ENCODE measurements at regions not wholly inside any gene's neighbourhood (a gene's known extent, or its start where the extent isn't known, plus 50 kb on each side); places are given as distances from the start of the nearest gene placed in this dataset.

- DNase-seq: no peak
Observed at GRCh38 chrY:19148783-19149182, 375.2 kb upstream of the HSFY2 start.

GRCh38 chrY:19146296-19146695 lies 372.8 kb upstream of the HSFY2 start:
- DNase-seq: no peak

GRCh38 chrY:19142093-19142492 lies 368.6 kb upstream of the HSFY2 start:
- no peak for DNase-seq

GRCh38 chrY:19140285-19140920 lies 366.9 kb upstream of the HSFY2 start:
- DNase-seq: no peak

- DNase-seq: no peak
Observed at GRCh38 chrY:19134426-19134825, 360.9 kb upstream of the HSFY2 start.

GRCh38 chrY:19130569-19131358 lies 357.2 kb upstream of the HSFY2 start:
- DNase-seq: no peak

GRCh38 chrY:19126889-19127288 lies 353.4 kb upstream of the HSFY2 start:
- no peak for DNase-seq

GRCh38 chrY:19124609-19125008 lies 351.1 kb upstream of the HSFY2 start:
- no peak for DNase-seq

- DNase-seq: no peak
Observed at GRCh38 chrY:19122450-19122849, 348.9 kb upstream of the HSFY2 start.

- DNase-seq: no peak
Observed at GRCh38 chrY:19098349-19098748, 324.8 kb upstream of the HSFY2 start.

- no peak for DNase-seq
Observed at GRCh38 chrY:19095460-19095859, 321.9 kb upstream of the HSFY2 start.

- DNase-seq: no peak
Observed at GRCh38 chrY:19083006-19083405, 309.5 kb upstream of the HSFY2 start.

GRCh38 chrY:19077698-19078113 lies 304.2 kb upstream of the HSFY2 start:
- peak in 23 of 58 donors; percentile 0 to 46 (median 14) for DNase-seq

- DNase-seq: peak in 33 of 58 donors; percentile 0 to 74 (median 46)
Observed at GRCh38 chrY:19076846-19077697, 303.5 kb upstream of the HSFY2 start.

- peak in 32 of 58 donors; percentile 1 to 70 (median 38) for DNase-seq
Observed at GRCh38 chrY:19075471-19076253, 302.1 kb upstream of the HSFY2 start.

- no peak for DNase-seq
Observed at GRCh38 chrY:19067435-19067834, 293.9 kb upstream of the HSFY2 start.

- DNase-seq: no peak
Observed at GRCh38 chrY:19066447-19067190, 293.1 kb upstream of the HSFY2 start.

GRCh38 chrY:19065119-19065518 lies 291.6 kb upstream of the HSFY2 start:
- DNase-seq: no peak

- no peak for DNase-seq
Observed at GRCh38 chrY:19059733-19060132, 286.2 kb upstream of the HSFY2 start.

GRCh38 chrY:19058831-19059370 lies 285.4 kb upstream of the HSFY2 start:
- no peak for DNase-seq

Measured in anterior cingulate cortex (tissue), 58 donors.